NCI-H748 treated with DMSO at 0.1 percent for 48 hours (cell line): ENCODE measurements at regions not wholly inside any gene's neighbourhood (a gene's known extent, or its start where the extent isn't known, plus 50 kb on each side); places are given as distances from the start of the nearest gene placed in this dataset.

Source experiments
- DNase-seq: peaks from one replicate; lab custom pipeline; 2025; lab: John Stamatoyannopoulos, UW

DNA sequence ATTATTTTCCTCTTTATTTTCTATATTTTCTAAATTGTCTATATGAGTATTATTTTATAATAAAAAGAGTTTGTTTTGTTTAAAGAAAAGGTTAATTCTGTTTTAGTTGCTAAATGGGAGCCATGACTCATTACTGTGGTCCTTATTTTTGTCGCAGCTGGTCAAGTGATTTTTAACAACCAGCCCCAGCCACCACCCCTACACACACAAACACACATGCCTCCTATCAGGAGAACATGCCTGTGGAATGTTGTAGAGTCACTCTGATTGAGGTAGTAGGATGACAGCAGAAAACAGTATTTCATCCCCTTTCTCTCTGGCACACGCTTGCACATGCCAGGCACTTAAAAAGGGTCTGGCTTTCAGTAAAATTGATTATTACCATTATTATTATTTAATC lies 68.6 kb upstream of the GDF10 start:
- DNase-seq: no peak

GRCh38 chr10:47233631-47234030 lies 66.4 kb upstream of the GDF10 start:
- DNase-seq: no peak

GRCh38 chr10:47235484-47235883 lies 64.5 kb upstream of the GDF10 start:
- DNase-seq: no peak

DNA sequence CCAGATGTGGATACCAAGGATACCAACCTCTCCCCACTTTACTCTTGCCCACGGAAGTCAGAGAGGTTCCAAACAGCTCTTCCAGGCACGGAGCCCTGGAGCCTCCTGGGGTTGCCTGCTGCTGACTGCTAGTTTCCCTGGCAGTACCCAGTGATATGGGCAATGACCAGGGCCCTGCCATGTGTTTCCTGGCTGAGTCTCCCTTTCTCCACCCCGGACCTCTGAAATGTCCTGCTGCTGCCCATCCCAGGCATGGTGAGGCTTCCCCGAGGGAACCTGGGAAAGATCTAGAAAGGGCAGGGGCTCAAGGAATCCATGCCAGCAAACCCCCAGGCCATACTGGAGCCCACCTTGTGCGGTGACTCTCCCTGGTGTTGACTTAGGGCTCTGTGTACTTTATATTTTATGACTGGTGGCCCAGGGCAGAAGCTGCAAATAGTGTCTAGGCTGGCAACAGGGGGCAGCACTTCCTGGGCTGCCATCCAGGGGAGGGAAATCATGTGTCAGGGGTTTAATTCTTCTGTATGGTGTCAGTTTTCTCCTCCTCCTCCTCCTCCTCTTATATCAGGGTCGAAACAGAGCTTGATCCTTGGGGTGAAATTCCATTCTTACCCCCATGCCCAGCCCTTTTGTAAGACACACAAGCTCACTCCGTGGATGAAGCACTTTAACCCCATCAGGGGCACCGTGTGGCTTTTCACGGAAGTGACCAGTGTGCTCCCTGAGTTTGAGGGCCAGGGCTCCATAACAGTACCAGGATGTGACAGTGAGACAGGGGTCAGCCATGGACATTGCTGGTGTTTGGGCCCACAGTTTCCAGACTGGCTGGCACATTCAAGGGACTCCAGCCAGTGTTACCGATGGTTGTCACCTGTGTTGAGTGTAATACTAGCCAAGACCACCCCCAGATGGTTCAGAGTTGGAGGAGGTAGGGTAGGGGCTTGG lies 62.4 kb upstream of the GDF10 start:
- DNase-seq: no peak

DNA sequence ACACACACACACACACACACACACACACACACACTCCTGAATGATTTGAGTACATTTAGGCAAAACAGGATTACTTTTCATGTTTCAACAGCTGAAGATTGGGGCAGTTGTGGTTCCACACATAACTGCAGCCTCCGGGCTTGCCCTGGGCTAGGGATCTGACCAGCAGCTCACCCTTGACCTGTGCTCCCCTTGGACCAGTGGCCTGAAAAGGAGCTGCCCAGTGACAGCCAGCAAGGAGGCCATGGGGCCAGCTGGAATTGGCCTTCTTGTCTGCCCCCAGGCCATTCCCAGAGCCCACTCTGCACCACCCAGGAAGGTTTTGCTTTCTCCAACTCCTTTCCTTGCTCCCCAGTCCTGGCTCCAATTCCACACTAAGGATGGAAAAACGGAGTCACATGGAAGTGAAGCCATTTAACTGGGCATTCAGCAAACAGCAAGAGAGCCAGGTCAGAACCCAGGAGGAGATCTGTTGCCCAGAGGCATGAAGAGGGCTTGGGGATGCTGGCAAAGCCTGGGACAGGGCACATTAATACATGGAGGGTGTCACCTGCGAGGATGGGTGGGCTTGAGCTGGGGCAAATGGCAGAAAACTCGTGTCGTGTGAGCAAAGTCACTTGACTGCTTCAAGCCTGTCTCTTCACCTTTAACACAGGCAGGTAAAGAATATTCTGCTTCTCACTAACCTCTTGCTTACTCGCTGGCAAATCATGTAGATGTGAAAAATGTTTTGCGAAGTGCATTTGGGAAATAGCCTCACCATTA lies 61.5 kb upstream of the GDF10 start:
- DNase-seq: no peak

- no peak for DNase-seq
Observed at GRCh38 chr10:47239211-47239610, 60.8 kb upstream of the GDF10 start.

GRCh38 chr10:47240173-47240572 lies 59.8 kb upstream of the GDF10 start:
- DNase-seq: no peak

GRCh38 chr10:47241256-47241655 lies 58.7 kb upstream of the GDF10 start:
- DNase-seq: no peak

GRCh38 chr10:47241946-47242867 lies 57.8 kb upstream of the GDF10 start:
- DNase-seq: no peak

DNA sequence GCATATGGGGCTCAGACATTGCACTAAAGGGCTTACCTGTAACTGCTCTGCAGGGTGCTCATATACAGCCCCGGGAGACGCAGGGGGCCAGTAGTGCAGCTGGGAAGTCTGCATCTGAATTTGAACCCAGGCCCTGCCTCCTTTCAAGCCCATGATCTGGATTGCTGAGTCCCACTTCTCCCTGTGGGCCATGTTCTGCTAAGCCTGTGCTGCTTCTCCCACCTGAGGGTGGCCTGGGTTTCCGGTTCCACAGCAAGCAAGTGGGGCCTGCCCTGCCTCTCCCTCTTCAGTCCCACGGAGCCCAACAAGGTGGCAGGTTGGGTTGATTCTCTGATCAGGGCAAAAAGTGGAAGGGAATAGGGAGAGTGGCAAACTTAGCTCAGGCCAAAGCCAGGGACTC lies 56.6 kb upstream of the GDF10 start:
- no peak for DNase-seq

DNA sequence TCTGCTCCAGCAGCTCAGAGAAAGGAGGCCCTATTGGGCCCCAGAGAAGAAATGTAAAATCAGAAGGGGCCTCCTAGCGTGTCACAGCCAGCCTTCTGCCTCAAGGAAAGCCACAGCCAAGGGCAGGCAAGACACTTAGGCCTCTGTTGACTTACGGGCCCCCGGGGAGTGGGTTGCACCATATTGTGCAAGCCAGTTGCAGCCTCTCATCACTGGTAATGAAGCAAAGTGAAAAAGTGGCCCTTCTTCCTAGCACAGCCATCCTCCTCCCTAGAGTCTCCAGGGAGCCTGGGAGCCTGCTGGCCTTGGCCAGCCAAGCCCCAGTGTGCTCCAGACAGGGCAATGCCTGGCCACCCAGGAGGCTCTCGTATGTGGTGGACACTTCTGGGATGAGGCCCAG lies 56.2 kb upstream of the GDF10 start:
- DNase-seq: no peak

DNA sequence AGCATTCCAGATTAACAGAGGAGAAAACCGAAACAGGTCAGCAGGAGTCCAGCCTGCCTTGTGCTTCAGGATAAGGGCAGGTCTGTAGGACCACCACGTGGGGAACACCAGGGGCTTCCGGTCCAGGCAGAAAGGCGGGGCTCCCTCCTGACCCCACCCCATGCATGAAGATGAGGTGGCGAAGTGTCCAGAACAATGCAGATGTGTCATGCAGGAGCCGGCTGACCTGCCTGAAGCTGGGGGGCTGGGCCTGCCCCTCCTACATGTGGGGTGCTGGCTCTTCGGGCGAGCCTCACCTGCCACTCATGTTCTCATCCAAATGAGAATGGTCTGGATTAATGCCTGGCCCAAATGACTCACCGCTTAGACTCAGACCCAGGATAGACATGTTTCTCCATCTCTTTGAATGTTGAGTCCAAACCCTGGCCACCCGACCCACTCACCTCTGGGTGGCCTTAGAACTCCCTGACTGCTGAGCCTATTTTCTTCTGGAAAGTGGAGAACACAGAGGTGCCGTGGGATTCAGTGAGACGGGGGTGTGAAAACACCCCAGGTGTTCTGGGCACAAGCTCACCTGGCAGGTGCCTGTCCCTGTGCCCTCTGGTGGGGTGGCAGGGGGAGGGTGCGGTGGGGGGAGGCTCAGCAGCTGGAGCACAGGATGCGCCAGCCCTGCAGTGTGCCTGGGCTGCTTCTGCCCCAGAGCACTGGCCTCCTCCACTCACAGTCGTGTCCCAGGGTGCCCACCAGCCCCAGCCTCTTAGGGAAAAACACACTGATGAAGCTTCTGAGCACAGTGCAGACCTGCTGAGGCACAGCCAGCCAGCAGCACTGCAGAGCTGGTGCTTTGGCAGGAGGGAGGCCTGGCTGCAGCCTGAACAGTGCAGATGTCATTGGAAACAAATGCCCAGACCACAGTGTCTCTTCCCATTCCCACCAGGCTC lies 55.2 kb upstream of the GDF10 start:
- no peak for DNase-seq

DNA sequence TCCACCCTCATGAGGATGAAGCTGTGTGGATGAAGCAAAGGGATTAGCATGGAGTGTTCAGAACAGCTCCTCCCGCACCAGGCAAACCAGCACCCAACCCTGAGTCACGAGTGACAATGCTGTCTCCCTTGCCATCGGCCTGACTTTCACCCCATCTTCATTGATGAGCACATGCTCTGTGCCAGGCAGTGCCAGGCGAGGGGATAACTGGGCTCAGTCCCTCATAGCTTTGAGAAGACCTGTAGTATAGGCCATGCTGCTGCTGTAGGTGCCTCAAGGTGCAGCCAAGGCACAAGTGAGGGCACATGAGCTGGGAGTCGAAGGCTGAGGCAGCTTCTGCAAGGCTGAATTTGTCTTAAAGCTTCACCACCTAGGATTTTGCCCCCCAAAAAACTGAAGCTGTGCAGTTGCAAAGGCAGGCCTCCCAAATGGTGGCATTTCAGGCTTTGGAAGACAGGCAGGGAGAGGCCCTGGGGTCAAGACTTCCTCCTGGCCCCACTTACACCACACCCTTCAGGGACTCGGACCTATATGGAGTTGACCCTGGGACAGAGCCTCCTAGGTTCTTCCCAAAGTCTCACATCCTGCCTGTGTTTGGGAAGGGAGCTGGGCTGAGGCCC lies 54.2 kb upstream of the GDF10 start:
- DNase-seq: no peak

- DNase-seq: no peak
Observed at GRCh38 chr10:47246406-47247147, 53.4 kb upstream of the GDF10 start.

GRCh38 chr10:47247148-47248059 lies 52.6 kb upstream of the GDF10 start:
- no peak for DNase-seq

- DNase-seq: no peak
Observed at GRCh38 chr10:47248386-47249090, 51.5 kb upstream of the GDF10 start.

DNA sequence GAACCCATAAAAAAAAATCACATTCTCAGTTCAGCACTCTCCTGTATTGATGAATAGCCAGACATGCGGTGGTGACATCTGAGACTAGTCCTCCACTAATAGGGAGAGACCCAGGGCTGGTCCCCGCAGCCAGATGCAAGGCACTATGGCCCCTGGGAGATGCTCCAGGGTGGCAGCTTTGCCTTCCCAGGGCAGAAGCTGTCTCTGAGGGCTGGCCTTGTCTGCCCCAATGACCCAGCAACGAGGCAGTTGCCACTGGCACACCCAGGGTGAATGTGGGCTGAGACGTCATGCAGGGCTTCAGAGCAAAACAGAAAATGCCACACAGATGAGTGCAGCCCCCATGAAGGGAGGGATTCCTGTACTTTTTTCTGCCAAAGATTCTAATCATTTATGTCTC lies 50.1 kb upstream of the GDF10 start:
- DNase-seq: no peak
